Neural crest cell (in vitro differentiated cells): ENCODE measurements at regions not wholly inside any gene's neighbourhood (a gene's known extent, or its start where the extent isn't known, plus 50 kb on each side); places are given as distances from the start of the nearest gene placed in this dataset.
"Not testable (repeated sequence)": the region's sequence is repeated elsewhere in the genome, so short reads cannot be mapped to it uniquely, and the experiment has no call there.

Experiments
- DNase-seq: peaks from one replicate; pipeline ENCODE4 v3.0.0; 2021; ENCODE audit warnings: low read depth, mixed read lengths, low spot score
- H3K27ac Mint-ChIP-seq: one replicate; pipeline ENCODE4 v1.8.0; 2021; ENCODE audit warnings: mild to moderate bottlenecking, mixed read lengths; ENCODE audit not compliant: unreplicated experiment
- H3K27me3 Mint-ChIP-seq: 2 replicates; pipeline ENCODE4 v1.8.0; 2021; ENCODE audit warnings: low read depth, mild to moderate bottlenecking, mixed read lengths
- H3K36me3 Mint-ChIP-seq: 2 replicates; pipeline ENCODE4 v1.8.0; 2021; ENCODE audit warnings: low read depth, mild to moderate bottlenecking, mixed read lengths
- H3K4me1 Mint-ChIP-seq: 2 replicates; pipeline ENCODE4 v1.8.0; 2021; ENCODE audit warnings: mixed read lengths
- H3K4me3 Mint-ChIP-seq: one replicate; pipeline ENCODE4 v1.8.0; 2021; ENCODE audit warnings: mild to moderate bottlenecking, mixed read lengths
- H3K9me3 Mint-ChIP-seq: 2 replicates; pipeline ENCODE4 v1.8.0; 2021; ENCODE audit warnings: mixed read lengths
- CTCF ChIP-seq: fragments of 200-600 bp; sonication (generic); conservative IDR thresholded peaks from 2 replicates; pipeline ENCODE4 v1.5.0; 2021; ENCODE audit warnings: antibody characterized with exemption, mild to moderate bottlenecking

DNA sequence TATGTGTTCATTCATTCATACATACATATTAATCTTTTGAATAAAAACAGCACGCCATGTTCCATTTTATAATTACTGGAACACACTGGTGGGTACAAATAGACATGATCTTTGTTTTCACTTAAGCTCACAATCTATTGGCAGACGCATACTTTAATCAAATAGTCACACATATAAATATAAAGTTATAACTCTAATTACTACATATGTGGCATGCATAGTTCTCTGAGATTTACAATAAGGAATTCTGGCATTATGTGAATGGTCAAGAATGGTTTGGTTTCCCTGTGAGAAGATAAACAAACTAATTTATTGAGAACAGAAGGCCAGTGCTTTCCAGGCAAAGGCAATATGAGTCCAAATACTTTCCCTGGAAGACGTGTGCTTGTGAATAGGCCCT is 576.2 kb downstream of the CDH8 start:
- Mint-ChIP-seq H3K27me3 (no peaks in the 10 kb centered on the region), H3K4me1 (no peaks in the 10 kb centered on the region), H3K9me3 (peaks cover 6% of the 10 kb centered on the region), H3K4me3 (no peak overlapping the region), H3K36me3 (no peaks in the 10 kb centered on the region), H3K27ac (no peak overlapping the region)
- no peak for TF ChIP-seq CTCF
- DNase-seq, result no peak

- no peak for DNase-seq
- H3K27me3 Mint-ChIP-seq, result no peaks in the 10 kb centered on the region
- H3K9me3 Mint-ChIP-seq, result no peaks in the 10 kb centered on the region
- H3K4me3 Mint-ChIP-seq, result no peak overlapping the region
- H3K4me1 Mint-ChIP-seq, result no peaks in the 10 kb centered on the region
- H3K36me3 Mint-ChIP-seq, result no peaks in the 10 kb centered on the region
- no peak overlapping the region for H3K27ac Mint-ChIP-seq
- TF ChIP-seq CTCF, result no peak
These were observed 600.9 kb downstream of the CDH8 start for GRCh38 chr16:61435346-61435745.

DNA sequence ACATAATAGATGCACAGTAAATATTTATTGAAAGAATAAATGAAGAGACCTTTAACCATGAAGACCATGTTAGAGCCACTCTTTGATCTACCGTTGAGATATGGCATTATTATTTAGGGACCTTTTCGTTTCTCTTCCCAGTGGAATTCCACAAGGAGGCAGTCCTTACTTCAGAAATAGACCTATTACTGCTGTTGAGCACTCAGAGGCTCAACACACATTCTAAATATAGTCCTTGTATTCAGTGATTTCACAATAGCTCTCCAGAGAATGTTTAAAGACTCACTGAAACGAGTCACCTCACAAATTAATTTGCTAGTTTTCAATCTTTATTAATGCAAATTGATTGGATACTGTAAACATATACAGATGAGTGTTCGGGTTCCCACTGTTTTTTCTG is 603.8 kb downstream of the CDH8 start:
- H3K4me3 Mint-ChIP-seq, result no peak overlapping the region
- no peaks in the 10 kb centered on the region for H3K27me3 Mint-ChIP-seq
- no peak overlapping the region for H3K27ac Mint-ChIP-seq
- H3K36me3 Mint-ChIP-seq, result no peaks in the 10 kb centered on the region
- no peaks in the 10 kb centered on the region for H3K9me3 Mint-ChIP-seq
- TF ChIP-seq CTCF, result no peak
- DNase-seq, result no peak
- no peaks in the 10 kb centered on the region for H3K4me1 Mint-ChIP-seq

DNA sequence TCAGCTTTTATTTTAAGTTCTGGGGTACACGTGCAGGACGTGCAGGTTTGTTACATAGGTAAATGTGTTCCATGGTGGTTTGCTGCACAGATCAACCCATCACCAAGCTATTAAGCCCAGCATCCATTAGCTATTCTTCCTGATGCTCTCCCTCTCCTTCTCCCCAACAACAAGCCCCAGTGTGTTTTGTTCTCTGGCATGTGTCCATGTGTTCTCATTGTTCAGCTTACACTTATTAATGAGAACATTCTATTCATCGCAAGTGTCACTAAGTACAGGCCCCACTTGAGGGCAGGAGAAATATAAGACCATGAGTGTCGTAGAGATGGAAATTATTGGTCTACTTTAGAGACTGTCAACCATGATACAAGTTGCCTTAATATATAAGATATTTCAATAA is 615.1 kb downstream of the CDH8 start:
- TF ChIP-seq CTCF, result no peak
- H3K4me1 Mint-ChIP-seq, result peaks cover 15% of the 10 kb centered on the region
- no peak overlapping the region for H3K4me3 Mint-ChIP-seq
- H3K36me3 Mint-ChIP-seq, result no peaks in the 10 kb centered on the region
- no peaks in the 10 kb centered on the region for H3K9me3 Mint-ChIP-seq
- no peak overlapping the region for H3K27ac Mint-ChIP-seq
- DNase-seq, result no peak
- no peaks in the 10 kb centered on the region for H3K27me3 Mint-ChIP-seq

DNA sequence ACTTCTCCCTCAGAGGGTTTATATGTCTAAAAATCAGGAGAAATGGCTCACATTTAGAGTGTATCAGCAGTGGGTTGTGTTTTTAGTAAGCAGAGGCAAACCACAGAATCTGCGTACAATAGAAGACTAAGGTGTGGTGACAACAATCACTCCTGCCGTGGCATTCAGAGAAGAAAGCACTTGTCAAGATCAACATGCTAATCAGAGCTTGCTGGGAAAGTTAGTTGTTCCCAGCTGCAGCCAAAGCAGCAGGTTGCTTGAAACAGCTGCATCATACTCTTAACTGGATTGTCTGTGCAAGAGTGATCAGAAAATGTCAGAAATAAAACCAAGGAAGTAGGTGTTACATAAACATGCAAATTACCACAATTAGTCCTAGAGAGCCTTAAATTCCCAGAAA is 616.4 kb downstream of the CDH8 start:
- DNase-seq, result no peak
- H3K27ac Mint-ChIP-seq, result no peak overlapping the region
- no peak for TF ChIP-seq CTCF
- no peaks in the 10 kb centered on the region for H3K36me3 Mint-ChIP-seq
- H3K27me3 Mint-ChIP-seq, result no peaks in the 10 kb centered on the region
- no peaks in the 10 kb centered on the region for H3K9me3 Mint-ChIP-seq
- H3K4me1 Mint-ChIP-seq, result peaks cover 15% of the 10 kb centered on the region
- no peak overlapping the region for H3K4me3 Mint-ChIP-seq

- not testable (repeated sequence) for H3K27ac Mint-ChIP-seq, H3K4me3 Mint-ChIP-seq, DNase-seq, H3K36me3 Mint-ChIP-seq, H3K27me3 Mint-ChIP-seq, H3K9me3 Mint-ChIP-seq
- H3K4me1 Mint-ChIP-seq, result peaks cover 15% of the 10 kb centered on the region
These were observed 617.4 kb downstream of the CDH8 start for GRCh38 chr16:61418802-61419201.
